ENCODE measurements at regions not wholly inside any gene's neighbourhood (a gene's known extent, or its start where the extent isn't known, plus 50 kb on each side); places are given as distances from the start of the nearest gene placed in this dataset.

- Mint-ChIP-seq H3K4me3 (no peak overlapping the region), H3K27ac (no peak overlapping the region), H3K4me1 (no peaks in the 10 kb centered on the region), H3K36me3 (ENCODE audit: low read depth) (no peaks in the 10 kb centered on the region), H3K27me3 (peaks cover 14% of the 10 kb centered on the region)
- H3K9me3 ChIP-seq (ENCODE audit: control insufficient read depth, low read length, poor library complexity, severe bottlenecking) = no peaks in the 10 kb centered on the region
- no peak for ATAC-seq
- DNase-seq = no peak
Observed at GRCh38 chr2:240212425-240213225, 72.2 kb upstream of the OTOS start.

- no peak overlapping the region for H3K27ac Mint-ChIP-seq
- no peak overlapping the region for H3K4me3 Mint-ChIP-seq
- H3K36me3 Mint-ChIP-seq (ENCODE audit: low read depth) = no peaks in the 10 kb centered on the region
- DNase-seq = no peak
- no peaks in the 10 kb centered on the region for H3K4me1 Mint-ChIP-seq
- H3K27me3 Mint-ChIP-seq = peaks cover 14% of the 10 kb centered on the region
- no peak for ATAC-seq
- H3K9me3 ChIP-seq (ENCODE audit: control insufficient read depth, low read length, poor library complexity, severe bottlenecking) = no peaks in the 10 kb centered on the region
Observed at GRCh38 chr2:240213226-240213475, 72.7 kb upstream of the OTOS start.

DNA sequence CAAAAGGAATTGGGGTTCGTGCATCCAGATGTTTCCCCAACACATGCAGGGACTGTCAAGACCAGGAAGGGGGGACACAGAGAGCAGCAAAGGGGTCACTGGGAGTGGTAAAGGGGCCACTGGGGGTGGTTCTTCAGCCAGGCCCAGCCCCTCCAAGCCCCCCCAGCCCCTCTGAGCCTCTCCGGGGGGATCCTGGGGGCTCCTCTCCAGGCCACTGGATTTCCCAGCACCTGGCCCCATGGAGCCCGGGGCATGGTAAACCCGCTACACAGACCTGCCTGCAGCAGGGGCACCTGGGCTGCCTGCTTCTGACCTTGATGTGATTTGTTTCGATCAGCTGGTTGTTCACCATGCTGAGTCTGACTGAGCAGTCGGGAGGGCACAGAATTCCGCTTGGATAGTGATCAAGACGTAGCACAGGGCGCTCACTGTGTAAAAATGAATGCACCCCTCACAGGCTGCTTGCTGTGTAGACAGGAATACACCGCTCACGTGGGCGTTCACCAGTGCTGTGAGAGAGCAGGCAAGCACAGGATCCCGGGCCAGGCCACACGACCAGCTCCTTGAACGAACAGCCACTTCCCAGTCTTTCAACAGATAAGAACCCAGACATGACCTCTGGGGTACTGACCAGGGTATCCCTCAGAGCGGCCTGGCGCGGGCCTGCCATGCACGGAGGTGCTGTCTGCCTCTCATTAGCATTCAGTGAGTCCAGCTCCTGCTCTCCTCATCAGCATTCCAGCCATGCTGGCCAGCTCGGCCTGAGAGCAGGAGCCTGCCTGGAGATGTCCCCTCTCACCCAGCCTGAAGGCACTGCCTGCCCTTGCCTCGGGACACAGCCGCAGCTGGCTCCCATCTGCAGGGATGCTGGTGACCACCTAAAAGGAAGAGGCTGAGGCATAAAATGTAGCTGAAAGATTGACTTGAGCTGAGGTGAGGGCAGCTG lies 73.3 kb upstream of the OTOS start:
- H3K9me3 ChIP-seq (ENCODE audit: control insufficient read depth, low read length, poor library complexity, severe bottlenecking) = no peaks in the 10 kb centered on the region
- Mint-ChIP-seq H3K27me3 (peaks cover 14% of the 10 kb centered on the region), H3K4me3 (no peak overlapping the region), H3K27ac (no peak overlapping the region), H3K36me3 (ENCODE audit: low read depth) (no peaks in the 10 kb centered on the region), H3K4me1 (no peaks in the 10 kb centered on the region)
- no peak for DNase-seq
- no peak for ATAC-seq

GRCh38 chr2:240214790-240215675 lies 74.6 kb upstream of the OTOS start:
- Mint-ChIP-seq H3K27ac (no peak overlapping the region), H3K4me1 (peaks cover 2% of the 10 kb centered on the region), H3K36me3 (ENCODE audit: low read depth) (no peaks in the 10 kb centered on the region), H3K27me3 (peaks cover 22% of the 10 kb centered on the region), H3K4me3 (no peak overlapping the region)
- ATAC-seq (no peak), DNase-seq (no peak)
- H3K9me3 ChIP-seq (ENCODE audit: control insufficient read depth, low read length, poor library complexity, severe bottlenecking) = no peaks in the 10 kb centered on the region

DNA sequence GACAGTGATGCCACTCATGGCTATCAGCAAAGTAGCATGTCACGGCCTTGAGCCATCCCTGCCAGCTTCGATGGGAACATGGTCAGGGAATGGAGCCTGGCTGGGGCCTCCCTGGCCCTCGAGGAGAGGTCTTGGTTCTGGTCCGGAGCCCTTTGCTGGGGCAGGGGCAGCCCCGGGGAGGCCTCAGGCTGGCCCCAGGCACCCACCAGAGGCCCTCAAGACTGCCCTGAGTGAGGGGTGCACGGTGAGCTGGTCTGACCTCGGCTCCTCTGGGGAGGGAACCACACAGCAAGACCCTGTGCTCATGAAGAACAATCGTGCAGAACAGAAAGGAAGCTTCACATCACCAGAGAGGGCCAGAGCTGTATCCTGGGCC lies 75.2 kb upstream of the OTOS start:
- ATAC-seq = no peak
- DNase-seq = no peak
- no peak overlapping the region for H3K4me3 Mint-ChIP-seq
- peaks cover 1% of the 10 kb centered on the region for H3K36me3 Mint-ChIP-seq (ENCODE audit: low read depth)
- H3K27me3 Mint-ChIP-seq = peaks cover 22% of the 10 kb centered on the region
- H3K27ac Mint-ChIP-seq = no peak overlapping the region
- no peaks in the 10 kb centered on the region for H3K9me3 ChIP-seq (ENCODE audit: control insufficient read depth, low read length, poor library complexity, severe bottlenecking)
- peaks cover 6% of the 10 kb centered on the region for H3K4me1 Mint-ChIP-seq

GRCh38 chr2:240216167-240216566 lies 75.7 kb upstream of the OTOS start:
- H3K27me3 Mint-ChIP-seq = peaks cover 22% of the 10 kb centered on the region
- H3K27ac Mint-ChIP-seq = no peak overlapping the region
- peaks cover 2% of the 10 kb centered on the region for H3K36me3 Mint-ChIP-seq (ENCODE audit: low read depth)
- no peaks in the 10 kb centered on the region for H3K9me3 ChIP-seq (ENCODE audit: control insufficient read depth, low read length, poor library complexity, severe bottlenecking)
- no peak overlapping the region for H3K4me3 Mint-ChIP-seq
- H3K4me1 Mint-ChIP-seq = peaks cover 7% of the 10 kb centered on the region
- ATAC-seq (no peak), DNase-seq (no peak)

DNA sequence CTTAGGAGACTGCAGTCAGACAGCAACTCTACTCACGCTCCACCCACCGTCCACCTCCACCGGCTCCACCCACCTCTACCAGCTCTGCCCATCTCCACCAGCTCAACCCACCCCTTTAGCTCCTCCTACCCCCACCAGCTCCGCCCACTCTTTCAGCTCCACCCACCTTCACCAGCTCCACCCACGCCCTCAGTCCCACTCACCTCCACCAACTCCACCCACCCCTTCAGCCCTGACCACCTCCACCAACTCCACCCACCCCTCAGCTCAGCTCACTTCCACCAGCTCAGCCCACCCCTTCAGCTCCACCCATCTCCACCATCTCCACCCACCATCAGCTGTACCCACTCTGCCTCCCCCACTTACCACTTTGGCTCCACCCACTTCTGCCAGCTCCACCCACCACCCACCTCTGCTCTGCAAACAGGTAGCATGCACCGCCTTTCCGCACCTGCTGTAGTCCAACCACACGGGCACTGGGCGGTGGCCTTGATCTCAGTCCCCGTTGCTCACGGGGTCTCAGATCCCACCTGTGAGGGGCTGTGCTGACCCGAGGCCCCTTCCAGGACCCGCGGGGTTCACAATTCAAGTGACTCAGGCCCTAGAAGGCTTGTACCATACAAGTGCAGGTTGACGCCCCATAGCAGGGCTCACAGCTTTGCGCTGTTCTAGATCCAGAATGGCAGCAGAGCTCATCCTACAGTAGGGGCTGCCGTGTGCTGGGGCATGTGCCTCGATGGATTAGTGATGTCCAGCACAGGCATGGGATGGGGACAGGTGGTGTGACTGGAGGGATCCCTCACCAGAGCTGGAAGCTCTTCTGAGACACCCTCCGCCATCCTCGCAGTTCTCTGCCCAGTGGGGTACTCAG lies 77.2 kb upstream of the OTOS start:
- no peaks in the 10 kb centered on the region for H3K9me3 ChIP-seq (ENCODE audit: control insufficient read depth, low read length, poor library complexity, severe bottlenecking)
- Mint-ChIP-seq H3K27ac (no peak overlapping the region), H3K27me3 (peaks cover 19% of the 10 kb centered on the region), H3K4me1 (peaks cover 7% of the 10 kb centered on the region), H3K4me3 (no peak overlapping the region), H3K36me3 (ENCODE audit: low read depth) (peaks cover 2% of the 10 kb centered on the region)
- DNase-seq (no peak), ATAC-seq (no peak)

- DNase-seq (peak in 1 of 3 donors; percentile 0), ATAC-seq (no peak)
- Mint-ChIP-seq H3K27ac (no peak overlapping the region), H3K36me3 (ENCODE audit: low read depth) (peaks cover 3% of the 10 kb centered on the region), H3K27me3 (peaks cover 34% of the 10 kb centered on the region), H3K4me3 (no peak overlapping the region), H3K4me1 (peaks cover 10% of the 10 kb centered on the region)
- no peaks in the 10 kb centered on the region for H3K9me3 ChIP-seq (ENCODE audit: control insufficient read depth, low read length, poor library complexity, severe bottlenecking)
Observed at GRCh38 chr2:240219208-240219890, 78.9 kb upstream of the OTOS start.

DNA sequence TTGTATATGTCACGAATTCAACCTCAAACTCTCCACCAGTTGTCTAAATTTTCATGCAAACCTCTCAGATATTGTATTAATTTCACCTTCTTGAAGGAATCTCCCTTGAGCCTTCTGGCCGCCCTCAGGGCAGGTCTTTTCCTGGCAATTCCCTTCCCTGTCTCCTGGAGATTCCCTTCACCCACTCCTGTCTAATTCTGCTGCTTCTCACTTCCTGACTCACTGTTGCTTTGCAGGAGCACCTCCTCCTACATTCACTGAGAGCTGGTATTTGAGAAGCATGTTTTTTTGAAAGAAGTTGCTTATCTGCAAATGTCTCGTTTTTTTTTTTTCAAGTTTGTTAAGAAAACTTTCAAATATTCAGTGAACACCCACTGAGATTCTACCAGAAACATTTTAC lies 79.9 kb upstream of the OTOS start:
- no peaks in the 10 kb centered on the region for H3K9me3 ChIP-seq (ENCODE audit: control insufficient read depth, low read length, poor library complexity, severe bottlenecking)
- Mint-ChIP-seq H3K27ac (no peak overlapping the region), H3K4me3 (no peak overlapping the region), H3K36me3 (ENCODE audit: low read depth) (peaks cover 4% of the 10 kb centered on the region), H3K27me3 (peaks cover 44% of the 10 kb centered on the region), H3K4me1 (peaks cover 10% of the 10 kb centered on the region)
- ATAC-seq = no peak
- DNase-seq = no peak

- H3K9me3 ChIP-seq (ENCODE audit: control insufficient read depth, low read length, poor library complexity, severe bottlenecking) = no peaks in the 10 kb centered on the region
- Mint-ChIP-seq H3K36me3 (ENCODE audit: low read depth) (peaks cover 4% of the 10 kb centered on the region), H3K27ac (no peak overlapping the region), H3K4me1 (peaks cover 10% of the 10 kb centered on the region), H3K4me3 (no peak overlapping the region), H3K27me3 (peaks cover 51% of the 10 kb centered on the region)
- no peak for DNase-seq
- no peak for ATAC-seq
Observed at GRCh38 chr2:240223631-240224030, 83.2 kb upstream of the OTOS start.

DNA sequence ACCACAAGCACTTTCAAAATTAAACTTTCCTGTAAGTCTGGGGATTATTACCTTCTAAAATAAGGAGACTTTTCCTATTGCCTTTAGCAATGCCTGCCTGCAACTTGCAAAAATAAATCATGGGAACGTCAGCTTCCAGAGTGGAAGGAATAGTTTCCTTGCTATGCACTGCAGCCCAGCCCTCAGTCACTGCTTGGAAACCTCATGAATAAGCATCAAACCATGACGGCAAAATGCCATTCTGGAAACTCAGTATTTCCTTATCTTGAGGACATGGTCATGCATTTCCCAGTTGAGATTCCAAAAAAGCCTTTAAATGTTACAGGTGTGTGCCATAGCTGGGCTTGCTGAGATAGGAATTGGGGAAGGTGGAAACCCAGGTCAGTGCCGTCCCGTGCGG lies 84.2 kb upstream of the OTOS start:
- peaks cover 4% of the 10 kb centered on the region for H3K36me3 Mint-ChIP-seq (ENCODE audit: low read depth)
- no peaks in the 10 kb centered on the region for H3K9me3 ChIP-seq (ENCODE audit: control insufficient read depth, low read length, poor library complexity, severe bottlenecking)
- no peak for ATAC-seq
- peaks cover 10% of the 10 kb centered on the region for H3K4me1 Mint-ChIP-seq
- no peak for DNase-seq
- no peak overlapping the region for H3K4me3 Mint-ChIP-seq
- peaks cover 46% of the 10 kb centered on the region for H3K27me3 Mint-ChIP-seq
- H3K27ac Mint-ChIP-seq = no peak overlapping the region

DNA sequence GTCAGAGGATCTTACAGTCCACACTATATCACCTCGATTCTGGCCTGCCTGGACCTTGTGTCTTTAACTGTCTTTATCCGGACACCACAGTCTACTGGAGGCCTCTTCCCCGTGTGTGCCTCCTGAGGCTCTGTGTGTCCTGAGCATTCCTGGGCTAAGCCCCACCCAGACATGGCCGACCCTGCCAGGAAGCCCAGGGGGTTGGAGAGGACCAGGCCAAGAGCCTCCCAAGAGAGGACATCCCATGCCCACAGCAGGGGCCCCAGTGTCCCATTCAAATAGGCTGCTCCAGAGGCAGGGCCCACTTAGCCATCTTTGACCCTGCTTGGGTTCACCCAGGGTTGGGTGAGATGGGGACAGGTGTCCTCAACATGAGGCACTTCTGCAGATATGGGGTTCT lies 84.7 kb upstream of the OTOS start:
- peaks cover 6% of the 10 kb centered on the region for H3K36me3 Mint-ChIP-seq (ENCODE audit: low read depth)
- peaks cover 45% of the 10 kb centered on the region for H3K27me3 Mint-ChIP-seq
- DNase-seq (peak in 1 of 3 donors; percentile 1), ATAC-seq (no peak)
- H3K27ac Mint-ChIP-seq = no peak overlapping the region
- H3K4me1 Mint-ChIP-seq = peaks cover 9% of the 10 kb centered on the region
- H3K4me3 Mint-ChIP-seq = no peak overlapping the region
- H3K9me3 ChIP-seq (ENCODE audit: control insufficient read depth, low read length, poor library complexity, severe bottlenecking) = no peaks in the 10 kb centered on the region

Data from T-helper 17 cell (primary cell).